PFSK-1 (cell line): ENCODE measurements at regions not wholly inside any gene's neighbourhood (a gene's known extent, or its start where the extent isn't known, plus 50 kb on each side); places are given as distances from the start of the nearest gene placed in this dataset.

ENCODE experiments used
- POLR2AphosphoS5 ChIP-seq: IDR thresholded peaks from 2 replicates; pipeline ENCODE4 v1.6.1; 2012; ENCODE audit warnings: low read depth, mild to moderate bottlenecking, control low read depth, low read length, moderate library complexity
- TF ChIP-seq, protein P1 (sequence below), 2 experiments: IDR thresholded peaks; 2 replicates each; pipeline versions ENCODE4 v1.6.1 to v1.8.0; 2011 to 2012; ENCODE audit warnings: low read depth in 2 of 2, low read length in 2 of 2, control low read depth in 1 of 2, inconsistent platforms in 1 of 2, mild to moderate bottlenecking in 1 of 2, moderate library complexity in 1 of 2; ENCODE audit not compliant: insufficient read depth in 1 of 2

DNA sequence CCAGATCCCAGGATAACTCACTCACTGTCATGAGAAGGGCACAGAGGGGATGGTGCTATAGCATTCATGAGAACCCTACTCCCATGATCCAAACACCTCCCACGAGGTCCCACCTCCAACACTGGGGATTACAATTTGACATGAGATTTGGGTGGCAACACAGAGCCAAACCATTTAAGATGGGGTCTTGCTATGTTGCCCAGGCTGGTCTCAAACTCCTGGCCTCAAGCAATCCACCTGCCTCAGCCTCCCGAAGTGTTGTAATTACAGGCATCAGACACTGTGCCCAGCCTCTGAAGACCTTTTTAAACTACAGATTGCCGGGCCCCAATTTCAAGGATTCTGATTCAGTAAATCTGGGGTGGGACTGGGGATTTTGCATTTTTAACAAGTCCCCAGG, 98.5 kb downstream of the BAMBI start:
- TF ChIP-seq, protein P1, sequence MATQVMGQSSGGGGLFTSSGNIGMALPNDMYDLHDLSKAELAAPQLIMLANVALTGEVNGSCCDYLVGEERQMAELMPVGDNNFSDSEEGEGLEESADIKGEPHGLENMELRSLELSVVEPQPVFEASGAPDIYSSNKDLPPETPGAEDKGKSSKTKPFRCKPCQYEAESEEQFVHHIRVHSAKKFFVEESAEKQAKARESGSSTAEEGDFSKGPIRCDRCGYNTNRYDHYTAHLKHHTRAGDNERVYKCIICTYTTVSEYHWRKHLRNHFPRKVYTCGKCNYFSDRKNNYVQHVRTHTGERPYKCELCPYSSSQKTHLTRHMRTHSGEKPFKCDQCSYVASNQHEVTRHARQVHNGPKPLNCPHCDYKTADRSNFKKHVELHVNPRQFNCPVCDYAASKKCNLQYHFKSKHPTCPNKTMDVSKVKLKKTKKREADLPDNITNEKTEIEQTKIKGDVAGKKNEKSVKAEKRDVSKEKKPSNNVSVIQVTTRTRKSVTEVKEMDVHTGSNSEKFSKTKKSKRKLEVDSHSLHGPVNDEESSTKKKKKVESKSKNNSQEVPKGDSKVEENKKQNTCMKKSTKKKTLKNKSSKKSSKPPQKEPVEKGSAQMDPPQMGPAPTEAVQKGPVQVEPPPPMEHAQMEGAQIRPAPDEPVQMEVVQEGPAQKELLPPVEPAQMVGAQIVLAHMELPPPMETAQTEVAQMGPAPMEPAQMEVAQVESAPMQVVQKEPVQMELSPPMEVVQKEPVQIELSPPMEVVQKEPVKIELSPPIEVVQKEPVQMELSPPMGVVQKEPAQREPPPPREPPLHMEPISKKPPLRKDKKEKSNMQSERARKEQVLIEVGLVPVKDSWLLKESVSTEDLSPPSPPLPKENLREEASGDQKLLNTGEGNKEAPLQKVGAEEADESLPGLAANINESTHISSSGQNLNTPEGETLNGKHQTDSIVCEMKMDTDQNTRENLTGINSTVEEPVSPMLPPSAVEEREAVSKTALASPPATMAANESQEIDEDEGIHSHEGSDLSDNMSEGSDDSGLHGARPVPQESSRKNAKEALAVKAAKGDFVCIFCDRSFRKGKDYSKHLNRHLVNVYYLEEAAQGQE (IDR thresholded peaks at IDR 0.05; ENCODE audit: insufficient read depth in 1 of 2, low read depth in 2 of 2, low read length in 2 of 2) = no peak
- no peak for TF ChIP-seq POLR2AphosphoS5
